ENCODE measurements at regions not wholly inside any gene's neighbourhood (a gene's known extent, or its start where the extent isn't known, plus 50 kb on each side); places are given as distances from the start of the nearest gene placed in this dataset.

DNA sequence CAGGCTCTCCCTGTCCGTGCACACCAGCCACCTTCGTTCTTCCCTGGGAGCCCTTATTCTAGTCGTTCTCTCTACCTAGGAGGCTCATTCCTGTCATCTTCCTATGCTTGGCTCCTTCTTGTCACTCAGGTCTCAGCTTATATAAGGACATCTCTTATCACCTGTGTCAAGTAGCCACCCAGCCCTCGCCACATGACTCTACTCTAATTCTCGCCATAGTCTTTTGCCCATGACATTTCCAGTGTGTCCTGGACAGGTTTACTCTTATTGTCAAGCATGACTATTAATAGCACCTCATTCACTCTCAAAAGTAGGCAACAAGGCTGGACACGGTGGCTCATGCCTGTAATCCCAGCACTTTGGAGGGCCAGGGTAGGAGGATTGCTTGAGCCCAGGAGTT lies 175.7 kb upstream of the NUDT4 start:
- DNase-seq, result no peak
- Mint-ChIP-seq H3K4me1 (no peaks in the 10 kb centered on the region), H3K4me3 (no peak overlapping the region), H3K36me3 (ENCODE audit: low read depth) (no peaks in the 10 kb centered on the region), H3K9me3 (peaks cover 4% of the 10 kb centered on the region), H3K27me3 (peaks cover 8% of the 10 kb centered on the region), H3K27ac (no peak overlapping the region)
- intact Hi-C loops (cut with micrococcal nuclease), result no loop called here

DNA sequence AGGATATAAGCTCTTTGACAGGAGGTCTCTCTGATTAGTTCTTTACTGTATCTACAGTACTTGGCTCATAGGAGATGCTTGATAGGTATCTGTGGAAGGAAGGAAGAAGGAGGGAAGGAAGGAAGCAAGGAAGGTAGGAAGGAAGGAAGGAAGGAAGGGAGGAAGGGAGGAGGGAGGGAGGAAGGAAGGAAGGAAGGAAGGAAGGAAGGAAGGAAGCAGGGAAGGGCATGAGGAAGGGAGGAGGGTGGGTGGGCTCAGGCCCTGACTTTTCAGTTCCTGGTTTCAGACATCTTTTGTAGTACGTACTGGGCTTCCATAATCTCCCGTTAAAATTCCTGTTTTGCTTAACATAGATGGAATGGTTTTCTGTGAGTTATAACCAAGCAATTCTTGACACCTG lies 175.0 kb upstream of the NUDT4 start:
- intact Hi-C loops (cut with micrococcal nuclease), result no loop called here

GRCh38 chr12:93203361-93203760 lies 174.4 kb upstream of the NUDT4 start:
- H3K27me3 Mint-ChIP-seq, result peaks cover 8% of the 10 kb centered on the region
- H3K9me3 Mint-ChIP-seq, result no peaks in the 10 kb centered on the region
- H3K36me3 Mint-ChIP-seq (ENCODE audit: low read depth), result no peaks in the 10 kb centered on the region
- intact Hi-C loops (cut with micrococcal nuclease), result no loop called here
- no peak overlapping the region for H3K27ac Mint-ChIP-seq
- no peaks in the 10 kb centered on the region for H3K4me1 Mint-ChIP-seq
- no peak overlapping the region for H3K4me3 Mint-ChIP-seq
- DNase-seq, result no peak

More for the DNA sequence above, 175.0 kb upstream of the NUDT4 start:
- H3K4me1 Mint-ChIP-seq, result no peaks in the 10 kb centered on the region
- H3K36me3 Mint-ChIP-seq (ENCODE audit: low read depth), result no peaks in the 10 kb centered on the region
- DNase-seq, result no peak
- no peak overlapping the region for H3K4me3 Mint-ChIP-seq
- H3K9me3 Mint-ChIP-seq, result peaks cover 2% of the 10 kb centered on the region
- peaks cover 8% of the 10 kb centered on the region for H3K27me3 Mint-ChIP-seq
- H3K27ac Mint-ChIP-seq, result no peak overlapping the region

GRCh38 chr12:93204896-93205295 lies 172.8 kb upstream of the NUDT4 start:
- Mint-ChIP-seq H3K9me3 (peaks cover 6% of the 10 kb centered on the region), H3K4me1 (no peaks in the 10 kb centered on the region), H3K36me3 (ENCODE audit: low read depth) (no peaks in the 10 kb centered on the region), H3K27me3 (peaks cover 9% of the 10 kb centered on the region), H3K4me3 (no peak overlapping the region), H3K27ac (no peak overlapping the region)
- intact Hi-C loops (cut with micrococcal nuclease), result no loop called here
- no peak for DNase-seq

- Mint-ChIP-seq H3K9me3 (peaks cover 8% of the 10 kb centered on the region), H3K27me3 (peaks cover 9% of the 10 kb centered on the region)
- intact Hi-C loops (cut with micrococcal nuclease), result no loop called here
These were observed 172.4 kb upstream of the NUDT4 start for GRCh38 chr12:93205361-93205760.

GRCh38 chr12:93208011-93208410 lies 169.7 kb upstream of the NUDT4 start:
- H3K27ac Mint-ChIP-seq, result no peak overlapping the region
- no peaks in the 10 kb centered on the region for H3K4me1 Mint-ChIP-seq
- H3K4me3 Mint-ChIP-seq, result no peak overlapping the region
- H3K27me3 Mint-ChIP-seq, result peaks cover 4% of the 10 kb centered on the region
- DNase-seq, result no peak
- H3K36me3 Mint-ChIP-seq (ENCODE audit: low read depth), result no peaks in the 10 kb centered on the region
- intact Hi-C loops (cut with micrococcal nuclease), result no loop called here
- peaks cover 10% of the 10 kb centered on the region for H3K9me3 Mint-ChIP-seq

More at GRCh38 chr12:93205361-93205760, 172.4 kb upstream of the NUDT4 start:
- DNase-seq, result no peak
- Mint-ChIP-seq H3K4me3 (no peak overlapping the region), H3K4me1 (no peaks in the 10 kb centered on the region), H3K27ac (no peak overlapping the region), H3K36me3 (ENCODE audit: low read depth) (no peaks in the 10 kb centered on the region)

DNA sequence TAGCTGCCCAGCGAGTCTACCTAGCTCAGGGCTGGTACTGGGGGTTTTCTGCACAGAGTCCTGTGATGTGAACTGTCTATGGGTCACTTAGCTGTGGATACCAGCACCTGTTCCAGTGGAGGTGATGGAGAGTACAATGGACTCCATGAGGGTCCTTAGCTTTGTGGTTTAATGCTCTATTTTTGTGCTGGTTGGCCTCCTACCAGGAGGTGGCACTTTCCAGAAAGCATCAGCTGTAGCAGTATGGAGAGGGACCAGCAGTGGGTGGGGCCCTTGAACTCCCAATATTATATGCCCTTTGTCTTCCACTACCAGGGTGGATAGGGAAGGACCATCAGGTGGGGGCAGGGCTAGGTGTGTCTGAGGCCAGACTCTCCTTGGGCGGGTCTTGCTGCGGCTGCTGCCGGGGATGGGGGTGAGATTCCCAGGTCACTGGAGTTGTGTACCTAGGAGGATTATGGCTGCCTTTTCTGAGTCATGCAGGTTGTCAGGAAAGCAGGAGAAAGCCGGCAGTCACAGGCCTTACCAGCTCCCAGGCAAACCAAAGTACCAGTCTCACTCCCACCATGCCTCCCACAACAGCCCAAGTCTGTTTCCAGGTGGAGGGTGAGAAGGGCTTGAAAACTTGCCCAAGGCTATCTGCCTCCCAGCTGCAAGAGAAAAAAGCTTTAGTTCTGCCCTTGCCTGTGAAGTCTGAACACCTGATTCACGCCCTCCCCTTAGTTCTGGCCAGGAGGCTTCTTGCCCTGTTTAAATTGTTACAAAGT lies 163.0 kb upstream of the NUDT4 start:
- no peak for DNase-seq
- no peaks in the 10 kb centered on the region for H3K36me3 Mint-ChIP-seq (ENCODE audit: low read depth)
- intact Hi-C loops (cut with micrococcal nuclease), result no loop called here
- no peaks in the 10 kb centered on the region for H3K4me1 Mint-ChIP-seq
- H3K9me3 Mint-ChIP-seq, result peaks cover 25% of the 10 kb centered on the region
- no peak overlapping the region for H3K27ac Mint-ChIP-seq
- peaks cover 3% of the 10 kb centered on the region for H3K27me3 Mint-ChIP-seq
- H3K4me3 Mint-ChIP-seq, result no peak overlapping the region

DNA sequence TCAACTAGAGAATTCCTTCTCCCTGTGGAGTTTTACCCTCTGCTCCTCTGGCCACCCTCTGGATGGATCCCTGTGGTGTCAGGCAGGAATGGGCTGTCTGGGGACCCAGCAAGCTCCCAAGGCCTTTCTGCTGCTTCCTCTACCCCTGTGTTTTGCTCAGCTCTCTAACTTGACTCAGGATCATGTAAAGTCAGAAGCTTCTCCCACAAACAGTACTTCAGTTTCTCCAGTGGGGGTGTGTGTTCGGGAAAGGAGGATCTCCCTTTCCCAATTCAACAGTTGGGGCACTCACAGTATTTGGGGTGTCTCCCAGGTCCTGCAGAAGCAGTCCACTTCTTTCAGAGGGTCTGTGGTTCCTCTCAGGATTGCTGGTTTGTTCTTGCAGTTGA lies 162.4 kb upstream of the NUDT4 start:
- H3K4me1 Mint-ChIP-seq, result no peaks in the 10 kb centered on the region
- no peak overlapping the region for H3K4me3 Mint-ChIP-seq
- no peak overlapping the region for H3K27ac Mint-ChIP-seq
- peaks cover 21% of the 10 kb centered on the region for H3K9me3 Mint-ChIP-seq
- intact Hi-C loops (cut with micrococcal nuclease), result no loop called here
- DNase-seq, result no peak
- peaks cover 2% of the 10 kb centered on the region for H3K27me3 Mint-ChIP-seq
- H3K36me3 Mint-ChIP-seq (ENCODE audit: low read depth), result no peaks in the 10 kb centered on the region

GRCh38 chr12:93219947-93220346 lies 157.8 kb upstream of the NUDT4 start:
- H3K9me3 Mint-ChIP-seq, result peaks cover 26% of the 10 kb centered on the region
- H3K4me3 Mint-ChIP-seq, result no peak overlapping the region
- no peaks in the 10 kb centered on the region for H3K36me3 Mint-ChIP-seq (ENCODE audit: low read depth)
- H3K4me1 Mint-ChIP-seq, result no peaks in the 10 kb centered on the region
- H3K27ac Mint-ChIP-seq, result no peak overlapping the region
- DNase-seq, result no peak
- intact Hi-C loops (cut with micrococcal nuclease), result no loop called here
- peaks cover 2% of the 10 kb centered on the region for H3K27me3 Mint-ChIP-seq

- no peaks in the 10 kb centered on the region for H3K27me3 Mint-ChIP-seq
- peaks cover 3% of the 10 kb centered on the region for H3K4me1 Mint-ChIP-seq
These were observed 155.9 kb upstream of the NUDT4 start for GRCh38 chr12:93221841-93222240.

GRCh38 chr12:93223440-93224426 lies 154.0 kb upstream of the NUDT4 start:
- Mint-ChIP-seq H3K9me3 (peaks cover 26% of the 10 kb centered on the region), H3K4me1 (peaks cover 3% of the 10 kb centered on the region), H3K27me3 (peaks cover 4% of the 10 kb centered on the region), H3K36me3 (ENCODE audit: low read depth) (no peaks in the 10 kb centered on the region), H3K4me3 (no peak overlapping the region), H3K27ac (no peak overlapping the region)
- no peak for DNase-seq
- intact Hi-C loops (cut with micrococcal nuclease), result no loop called here

More at GRCh38 chr12:93221841-93222240, 155.9 kb upstream of the NUDT4 start:
- intact Hi-C loops (cut with micrococcal nuclease), result no loop called here
- Mint-ChIP-seq H3K9me3 (peaks cover 24% of the 10 kb centered on the region), H3K36me3 (ENCODE audit: low read depth) (no peaks in the 10 kb centered on the region), H3K27ac (no peak overlapping the region), H3K4me3 (no peak overlapping the region)
- no peak for DNase-seq

DNA sequence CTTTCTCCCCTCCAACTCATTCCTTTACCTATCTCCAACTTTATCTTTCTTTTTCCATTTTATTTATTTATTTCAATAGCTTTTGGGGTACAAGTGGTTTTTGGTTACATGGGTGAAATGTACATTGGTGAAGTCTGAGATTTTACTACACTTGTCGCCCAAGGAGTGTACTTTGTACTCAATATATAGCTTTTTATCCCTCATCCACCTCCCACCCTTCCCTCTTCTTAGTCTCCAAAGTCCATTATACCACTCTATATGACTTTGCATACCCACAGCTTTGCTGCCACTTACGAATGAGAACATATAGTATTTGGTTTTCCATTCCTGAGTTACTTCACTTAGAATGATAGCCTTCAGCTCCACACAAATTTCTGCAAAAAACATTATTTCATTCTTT lies 152.6 kb upstream of the NUDT4 start:
- Mint-ChIP-seq H3K27ac (no peak overlapping the region), H3K4me1 (peaks cover 3% of the 10 kb centered on the region), H3K9me3 (peaks cover 26% of the 10 kb centered on the region), H3K4me3 (no peak overlapping the region), H3K36me3 (ENCODE audit: low read depth) (no peaks in the 10 kb centered on the region), H3K27me3 (peaks cover 4% of the 10 kb centered on the region)
- intact Hi-C loops (cut with micrococcal nuclease), result no loop called here
- DNase-seq, result no peak

GRCh38 chr12:93226361-93226760 lies 151.4 kb upstream of the NUDT4 start:
- peaks cover 4% of the 10 kb centered on the region for H3K27me3 Mint-ChIP-seq
- H3K4me1 Mint-ChIP-seq, result peaks cover 3% of the 10 kb centered on the region
- DNase-seq, result peak; percentile 32
- H3K27ac Mint-ChIP-seq, result no peak overlapping the region
- H3K36me3 Mint-ChIP-seq (ENCODE audit: low read depth), result no peaks in the 10 kb centered on the region
- intact Hi-C loops (cut with micrococcal nuclease), result no loop called here
- H3K9me3 Mint-ChIP-seq, result peaks cover 17% of the 10 kb centered on the region
- no peak overlapping the region for H3K4me3 Mint-ChIP-seq

Data from activated CD4-positive, alpha-beta T cell treated with anti-CD3 and anti-CD28 coated beads, Interleukin-2, amount 10 ng/mL, durations not matched to agents 24 days and 14 days (primary cell).